ENCODE measurements at regions not wholly inside any gene's neighbourhood (a gene's known extent, or its start where the extent isn't known, plus 50 kb on each side); places are given as distances from the start of the nearest gene placed in this dataset.
"Not testable (repeated sequence)": the region's sequence is repeated elsewhere in the genome, so short reads cannot be mapped to it uniquely, and the experiment has no call there.

DNA sequence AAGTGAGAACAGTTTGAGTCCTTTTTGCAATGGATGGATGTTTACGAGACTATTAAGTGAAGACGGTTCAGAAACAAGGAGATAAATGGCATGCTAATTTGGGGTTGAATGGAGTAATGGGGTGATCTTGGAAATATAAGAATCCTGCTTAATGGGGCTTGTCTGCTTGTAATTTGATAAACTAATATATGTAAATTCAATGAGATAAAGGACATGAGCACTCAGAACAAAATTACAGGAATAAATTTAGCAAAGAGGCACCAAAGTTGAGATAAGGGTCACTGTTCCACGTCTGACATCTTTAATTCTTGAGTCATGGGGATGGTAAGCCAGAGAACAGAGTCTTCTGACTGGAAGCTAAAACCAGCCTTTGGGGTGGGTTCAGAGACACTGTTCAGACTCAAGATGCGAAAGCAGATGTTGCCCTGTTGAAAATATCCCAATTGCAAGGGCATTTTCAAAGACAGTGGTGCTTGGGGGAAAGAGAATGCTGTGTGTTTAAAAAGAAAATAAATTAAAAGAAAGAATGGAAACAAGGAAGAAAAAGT is 67.8 kb upstream of the CHRNB4 start:
- H3K4me1 ChIP-seq, result no peaks in the 10 kb centered on the region
- no peak for TF ChIP-seq POLR2AphosphoS5 (IDR thresholded peaks at IDR 0.05)
- TF ChIP-seq, protein P1, sequence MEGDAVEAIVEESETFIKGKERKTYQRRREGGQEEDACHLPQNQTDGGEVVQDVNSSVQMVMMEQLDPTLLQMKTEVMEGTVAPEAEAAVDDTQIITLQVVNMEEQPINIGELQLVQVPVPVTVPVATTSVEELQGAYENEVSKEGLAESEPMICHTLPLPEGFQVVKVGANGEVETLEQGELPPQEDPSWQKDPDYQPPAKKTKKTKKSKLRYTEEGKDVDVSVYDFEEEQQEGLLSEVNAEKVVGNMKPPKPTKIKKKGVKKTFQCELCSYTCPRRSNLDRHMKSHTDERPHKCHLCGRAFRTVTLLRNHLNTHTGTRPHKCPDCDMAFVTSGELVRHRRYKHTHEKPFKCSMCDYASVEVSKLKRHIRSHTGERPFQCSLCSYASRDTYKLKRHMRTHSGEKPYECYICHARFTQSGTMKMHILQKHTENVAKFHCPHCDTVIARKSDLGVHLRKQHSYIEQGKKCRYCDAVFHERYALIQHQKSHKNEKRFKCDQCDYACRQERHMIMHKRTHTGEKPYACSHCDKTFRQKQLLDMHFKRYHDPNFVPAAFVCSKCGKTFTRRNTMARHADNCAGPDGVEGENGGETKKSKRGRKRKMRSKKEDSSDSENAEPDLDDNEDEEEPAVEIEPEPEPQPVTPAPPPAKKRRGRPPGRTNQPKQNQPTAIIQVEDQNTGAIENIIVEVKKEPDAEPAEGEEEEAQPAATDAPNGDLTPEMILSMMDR (IDR thresholded peaks at IDR 0.05), result no peak
- TF ChIP-seq POLR2A (IDR thresholded peaks at IDR 0.05), result no peak
- no peaks in the 10 kb centered on the region for H3K9me3 ChIP-seq
- intact Hi-C loops (cut with DNase I; ENCODE audit: low total_unique reads), result loop anchor here (10.0 kb wide), 1 partner anchor 84 kb away; the partner anchor contains the start of gene CHRNA3
- peak overlapping the region in 1 of 3 donors; percentile 29 for H3K4me3 ChIP-seq
- no peaks in the 10 kb centered on the region for H3K36me3 ChIP-seq
- H3K27me3 ChIP-seq, result peaks cover 0 to 5% of the 10 kb centered on the region in 2 donors
- H3K27ac ChIP-seq, result no peak overlapping the region
- DNase-seq (ENCODE audit: low spot score in 2 of 2), result no peak

DNA sequence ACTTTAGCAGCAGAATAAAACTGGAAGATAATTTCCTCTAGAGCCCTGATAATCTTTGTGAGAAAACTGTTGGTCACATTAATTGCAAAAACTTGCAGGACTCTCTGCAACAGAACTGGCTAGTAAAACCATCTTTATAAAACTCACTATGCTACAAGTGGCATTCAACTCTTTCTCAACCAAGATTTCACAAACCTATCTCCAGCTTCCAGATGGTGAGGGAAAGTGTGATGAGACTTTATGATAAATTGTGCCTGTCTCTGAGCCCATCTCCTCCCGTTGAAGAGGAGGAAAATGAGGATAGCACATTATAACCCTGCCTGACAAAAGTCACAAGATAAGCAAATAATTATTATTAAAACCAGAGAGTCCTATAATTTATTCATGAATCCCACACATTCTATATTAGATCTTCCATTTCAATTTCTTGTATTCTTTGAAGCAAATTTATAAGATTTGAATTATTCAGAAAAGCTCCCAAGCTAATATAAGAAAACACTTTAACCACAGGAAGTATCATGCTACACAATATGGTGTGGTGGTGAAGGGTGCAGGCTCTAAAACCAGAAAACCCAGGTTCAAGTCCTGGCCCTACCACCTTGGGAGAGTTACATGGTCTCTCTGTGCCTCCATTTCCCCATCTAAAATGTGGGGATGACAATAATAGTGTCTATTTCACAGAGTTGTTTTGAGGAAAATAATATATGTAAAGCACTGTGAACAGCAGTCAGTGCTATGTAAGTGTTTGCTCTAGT is 65.6 kb upstream of the CHRNB4 start:
- intact Hi-C loops (cut with DNase I; ENCODE audit: low total_unique reads), result loop anchor here (10.0 kb wide), 1 partner anchor 82 kb away; the partner anchor contains the start of gene CHRNA3
- not testable (repeated sequence) for H3K27me3 ChIP-seq; H3K36me3 ChIP-seq; DNase-seq (ENCODE audit: low spot score in 2 of 2); H3K27ac ChIP-seq; H3K4me3 ChIP-seq; H3K4me1 ChIP-seq; H3K9me3 ChIP-seq

DNA sequence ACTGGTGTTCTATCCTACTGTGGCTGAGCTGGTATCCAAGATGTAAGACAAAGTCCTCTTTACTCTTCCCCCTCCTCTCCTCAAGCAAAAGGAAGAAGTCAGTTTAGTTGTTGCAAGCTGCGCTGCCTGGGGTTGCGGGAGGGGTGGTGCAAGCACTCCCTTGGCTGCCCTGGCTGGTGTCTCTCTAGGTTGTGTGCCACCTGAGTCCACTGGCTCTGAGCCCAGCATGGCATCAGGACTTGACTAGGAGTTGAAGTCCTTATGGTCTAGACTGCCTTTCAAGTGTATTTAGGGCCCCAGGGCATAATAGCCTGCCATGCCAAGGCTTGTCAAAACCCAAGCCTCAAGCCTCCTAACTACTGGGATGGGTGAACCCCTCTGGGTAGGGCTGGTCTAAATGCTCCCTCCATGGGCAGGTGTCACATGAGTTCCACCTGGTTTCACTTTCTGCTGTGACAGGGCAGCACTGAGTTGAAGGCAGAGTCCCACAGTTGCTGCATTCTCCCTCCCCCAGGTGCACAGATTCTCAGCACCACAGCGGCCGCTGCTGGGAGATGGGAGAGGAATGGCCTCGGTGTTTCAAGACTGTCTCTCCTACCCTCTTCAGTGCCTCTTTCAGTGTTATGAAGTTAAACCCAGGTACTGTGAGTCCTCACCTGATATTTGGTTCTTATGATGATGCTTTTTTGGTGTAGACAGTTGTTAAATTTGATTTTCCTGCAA is 62.5 kb upstream of the CHRNB4 start:
- not testable (repeated sequence) for H3K4me1 ChIP-seq; H3K36me3 ChIP-seq; H3K9me3 ChIP-seq; H3K4me3 ChIP-seq; DNase-seq (ENCODE audit: low spot score in 2 of 2); H3K27me3 ChIP-seq; H3K27ac ChIP-seq
- intact Hi-C loops (cut with DNase I; ENCODE audit: low total_unique reads), result loop anchor here (10.0 kb wide), 1 partner anchor 79 kb away; the partner anchor contains the start of gene CHRNA3

DNA sequence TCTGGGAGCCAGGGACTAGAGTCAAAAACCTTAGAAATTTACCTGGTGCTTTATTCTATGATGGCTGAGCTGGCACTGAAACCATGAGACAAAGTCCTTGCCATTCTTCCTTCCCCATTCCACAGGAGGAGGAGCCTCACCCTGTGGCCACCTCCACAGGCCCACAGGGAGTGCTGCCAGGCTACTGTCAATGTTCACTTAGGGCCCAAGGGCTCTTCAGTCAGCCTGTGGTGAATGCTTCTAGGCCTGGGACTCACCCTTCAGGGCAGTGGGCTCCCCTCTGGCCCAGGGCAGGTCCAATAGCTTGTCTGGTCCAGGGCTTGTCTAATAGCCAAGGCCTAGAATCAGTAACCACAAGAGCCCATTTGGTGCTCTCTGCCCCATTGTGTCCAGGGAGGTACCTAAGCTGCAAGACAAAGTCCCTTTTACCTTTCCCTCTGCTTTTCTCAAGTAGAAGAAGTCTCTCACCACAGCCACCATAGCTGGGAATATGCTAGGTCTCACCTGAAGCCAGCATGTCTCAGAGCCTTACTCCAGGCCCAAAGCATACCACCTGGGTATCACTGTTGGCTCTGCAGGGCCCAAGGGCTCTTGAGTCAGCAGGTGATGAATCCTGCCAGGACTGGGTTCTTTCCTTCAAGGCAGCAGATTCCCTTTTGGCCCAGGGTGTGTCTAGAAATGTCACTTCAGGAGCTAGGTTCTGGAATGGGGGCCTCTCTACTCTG is 61.8 kb upstream of the CHRNB4 start:
- DNase-seq (ENCODE audit: low spot score in 2 of 2), result no peak
- Histone ChIP-seq H3K36me3 (no peaks in the 10 kb centered on the region), H3K27me3 (peaks cover 0 to 5% of the 10 kb centered on the region in 2 donors), H3K4me1 (no peaks in the 10 kb centered on the region), H3K9me3 (no peaks in the 10 kb centered on the region), H3K4me3 (no peak overlapping the region), H3K27ac (no peak overlapping the region)
- intact Hi-C loops (cut with DNase I; ENCODE audit: low total_unique reads), result loop anchor here (10.0 kb wide), 1 partner anchor 78 kb away; the partner anchor contains the start of gene CHRNA3
- TF ChIP-seq POLR2A (IDR thresholded peaks at IDR 0.05), result no peak
- TF ChIP-seq, protein P1 (IDR thresholded peaks at IDR 0.05), result no peak
- no peak for TF ChIP-seq POLR2AphosphoS5 (IDR thresholded peaks at IDR 0.05)

DNA sequence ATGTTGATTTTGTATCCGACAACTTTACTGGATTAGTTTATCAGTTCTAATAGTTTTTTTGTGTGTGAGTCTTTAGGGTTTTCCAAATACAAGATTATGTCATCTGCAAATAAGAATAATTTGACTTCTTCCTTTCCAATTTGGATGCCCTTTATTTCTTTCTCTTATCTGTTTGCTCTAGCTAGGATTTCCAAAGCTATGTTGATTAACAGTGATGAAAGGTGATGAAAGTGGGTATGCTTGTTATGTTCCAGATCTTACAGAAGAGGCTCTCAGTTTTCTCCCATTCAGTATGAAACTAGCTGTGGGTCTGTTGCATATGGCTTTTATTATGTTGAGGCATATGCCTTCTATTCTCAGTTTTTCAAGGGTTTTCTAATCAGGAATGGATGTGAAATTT is 56.4 kb upstream of the CHRNB4 start:
- no peaks in the 10 kb centered on the region for H3K4me1 ChIP-seq
- no peak overlapping the region for H3K27ac ChIP-seq
- no peak for DNase-seq (ENCODE audit: low spot score in 2 of 2)
- no peaks in the 10 kb centered on the region for H3K36me3 ChIP-seq
- H3K27me3 ChIP-seq, result no peaks in the 10 kb centered on the region
- TF ChIP-seq POLR2AphosphoS5 (IDR thresholded peaks at IDR 0.05), result no peak
- TF ChIP-seq, protein P1 (IDR thresholded peaks at IDR 0.05), result no peak
- TF ChIP-seq POLR2A (IDR thresholded peaks at IDR 0.05), result no peak
- H3K4me3 ChIP-seq, result no peak overlapping the region
- intact Hi-C loops (cut with DNase I; ENCODE audit: low total_unique reads), result no loop called here
- H3K9me3 ChIP-seq, result no peaks in the 10 kb centered on the region
